Progenitor cell of endocrine pancreas (in vitro differentiated cells): ENCODE measurements at regions not wholly inside any gene's neighbourhood (a gene's known extent, or its start where the extent isn't known, plus 50 kb on each side); places are given as distances from the start of the nearest gene placed in this dataset.
"Not testable (repeated sequence)": the region's sequence is repeated elsewhere in the genome, so short reads cannot be mapped to it uniquely, and the experiment has no call there.

Experiments used
- DNase-seq: peaks from one replicate; pipeline ENCODE4 v3.0.0; 2021; ENCODE audit warnings: low spot score; ENCODE audit not compliant: unreplicated experiment
- H3K27ac Mint-ChIP-seq: 2 replicates; pipeline ENCODE4 v1.8.0; 2021; ENCODE audit warnings: mild to moderate bottlenecking, moderate library complexity, mixed read lengths
- H3K27me3 Mint-ChIP-seq: 2 replicates; pipeline ENCODE4 v1.8.0; 2021; ENCODE audit warnings: mixed read lengths
- H3K36me3 Mint-ChIP-seq: 2 replicates; pipeline ENCODE4 v1.8.0; 2022; ENCODE audit warnings: mixed read lengths; ENCODE audit not compliant: insufficient read depth
- H3K4me1 Mint-ChIP-seq: 2 replicates; pipeline ENCODE4 v1.8.0; 2021; ENCODE audit warnings: low read depth, mixed read lengths
- H3K4me3 Mint-ChIP-seq: 2 replicates; pipeline ENCODE4 v1.8.0; 2021; ENCODE audit warnings: low read depth, mild to moderate bottlenecking, moderate library complexity, mixed read lengths
- H3K9me3 Mint-ChIP-seq: 2 replicates; pipeline ENCODE4 v1.8.0; 2021; ENCODE audit warnings: low read depth, mixed read lengths
- TF ChIP-seq, protein P1 (sequence below): fragments of 200-600 bp; sonication (generic); IDR thresholded peaks from one replicate; pipeline ENCODE4 v1.5.0; 2021; ENCODE audit warnings: antibody characterized with exemption, mild to moderate bottlenecking; ENCODE audit not compliant: unreplicated experiment

DNA sequence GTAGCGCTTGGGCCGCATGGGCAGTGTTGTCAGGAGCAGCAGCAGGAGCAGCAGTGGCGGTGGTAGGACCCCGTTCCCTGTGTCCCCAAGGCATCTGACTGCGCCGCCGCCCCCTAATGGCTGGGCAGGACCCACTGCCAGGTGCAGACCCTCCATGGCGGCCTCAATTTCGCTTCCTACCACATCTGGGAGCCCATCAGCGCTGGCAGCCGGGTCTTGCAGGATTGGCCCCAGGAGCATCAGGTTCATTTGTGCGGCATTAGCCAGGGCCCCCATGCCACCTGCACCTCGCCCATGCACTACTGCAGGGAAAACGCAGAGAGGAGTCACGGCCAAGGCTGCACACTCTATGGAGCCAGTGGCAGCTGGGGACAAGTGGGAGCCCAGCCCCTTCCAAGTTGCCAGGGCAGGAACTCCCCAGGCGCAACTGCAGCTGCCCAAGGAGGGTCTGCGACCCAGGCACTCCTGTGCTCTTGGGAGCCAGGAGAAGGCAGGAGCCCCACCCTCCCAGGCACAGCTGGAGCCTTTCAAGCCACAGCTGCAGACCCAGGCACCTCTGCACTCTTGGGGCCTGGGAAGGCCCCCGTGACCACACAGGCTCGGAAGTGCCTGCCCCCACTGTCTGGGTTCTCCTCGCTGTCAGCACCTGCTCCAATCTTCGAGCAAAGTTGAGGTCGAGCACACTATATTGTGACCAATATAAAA, 594.2 kb downstream of the KCNJ18 start:
- DNase-seq, result no peak
- H3K36me3 Mint-ChIP-seq, result no peaks in the 10 kb centered on the region

DNA sequence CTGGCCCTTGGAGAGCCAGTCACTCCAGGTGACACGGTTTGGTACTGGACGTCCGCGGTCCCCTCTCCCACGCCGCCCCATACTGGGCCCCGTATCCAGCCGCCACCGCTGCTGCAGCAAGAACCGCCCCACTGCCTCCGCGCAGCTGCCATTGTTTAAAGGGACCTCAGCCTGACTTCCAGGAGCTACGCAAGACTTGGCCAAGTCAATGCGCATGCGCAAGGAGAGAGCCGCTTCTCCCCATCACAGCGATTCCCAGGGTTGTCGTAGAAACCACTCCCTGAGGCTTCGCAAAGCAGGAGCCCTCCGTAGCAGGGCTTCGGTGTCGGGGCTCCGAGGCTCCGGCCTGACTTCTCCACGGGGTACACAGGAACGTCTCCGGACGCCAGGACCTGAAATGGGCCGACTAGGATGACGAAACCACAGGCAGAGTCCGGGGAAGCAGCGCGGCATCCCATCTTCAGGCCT, 606.2 kb downstream of the KCNJ18 start:
- H3K36me3 Mint-ChIP-seq, H3K4me3 Mint-ChIP-seq, H3K27ac Mint-ChIP-seq, H3K4me1 Mint-ChIP-seq, DNase-seq, H3K27me3 Mint-ChIP-seq: not testable (repeated sequence)
- H3K9me3 Mint-ChIP-seq, result peaks cover 30% of the 10 kb centered on the region

More for the DNA sequence above, 594.2 kb downstream of the KCNJ18 start:
- no peaks in the 10 kb centered on the region for H3K27me3 Mint-ChIP-seq
- H3K27ac Mint-ChIP-seq, result no peak overlapping the region
- H3K9me3 Mint-ChIP-seq, result peaks cover 16% of the 10 kb centered on the region
- H3K4me3 Mint-ChIP-seq, result no peak overlapping the region
- H3K4me1 Mint-ChIP-seq, result no peaks in the 10 kb centered on the region
- TF ChIP-seq, protein P1, sequence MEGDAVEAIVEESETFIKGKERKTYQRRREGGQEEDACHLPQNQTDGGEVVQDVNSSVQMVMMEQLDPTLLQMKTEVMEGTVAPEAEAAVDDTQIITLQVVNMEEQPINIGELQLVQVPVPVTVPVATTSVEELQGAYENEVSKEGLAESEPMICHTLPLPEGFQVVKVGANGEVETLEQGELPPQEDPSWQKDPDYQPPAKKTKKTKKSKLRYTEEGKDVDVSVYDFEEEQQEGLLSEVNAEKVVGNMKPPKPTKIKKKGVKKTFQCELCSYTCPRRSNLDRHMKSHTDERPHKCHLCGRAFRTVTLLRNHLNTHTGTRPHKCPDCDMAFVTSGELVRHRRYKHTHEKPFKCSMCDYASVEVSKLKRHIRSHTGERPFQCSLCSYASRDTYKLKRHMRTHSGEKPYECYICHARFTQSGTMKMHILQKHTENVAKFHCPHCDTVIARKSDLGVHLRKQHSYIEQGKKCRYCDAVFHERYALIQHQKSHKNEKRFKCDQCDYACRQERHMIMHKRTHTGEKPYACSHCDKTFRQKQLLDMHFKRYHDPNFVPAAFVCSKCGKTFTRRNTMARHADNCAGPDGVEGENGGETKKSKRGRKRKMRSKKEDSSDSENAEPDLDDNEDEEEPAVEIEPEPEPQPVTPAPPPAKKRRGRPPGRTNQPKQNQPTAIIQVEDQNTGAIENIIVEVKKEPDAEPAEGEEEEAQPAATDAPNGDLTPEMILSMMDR, result no peak

DNA sequence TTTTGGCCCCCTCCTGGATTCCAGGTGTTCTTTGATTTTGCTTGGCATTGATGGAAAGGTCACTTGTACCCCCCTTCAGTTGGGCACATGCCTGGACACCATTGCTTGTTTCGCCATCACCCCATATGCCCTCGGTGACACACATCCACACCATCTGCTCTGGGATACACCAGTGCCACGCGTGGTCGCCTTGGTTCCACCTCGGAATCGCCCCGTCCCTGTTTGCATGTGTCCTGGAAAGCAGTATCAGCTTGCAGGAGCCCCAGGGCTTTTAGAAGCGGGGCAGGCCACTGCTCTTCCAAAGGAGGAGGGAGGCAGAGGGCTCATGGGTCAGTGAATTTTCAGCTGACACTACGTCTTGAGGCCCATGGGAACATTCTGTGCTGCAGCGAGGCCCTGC, 607.9 kb downstream of the KCNJ18 start:
- no peak for DNase-seq
- Mint-ChIP-seq H3K9me3 (peaks cover 33% of the 10 kb centered on the region), H3K36me3 (no peaks in the 10 kb centered on the region), H3K27ac (no peak overlapping the region), H3K4me3 (no peak overlapping the region), H3K4me1 (no peaks in the 10 kb centered on the region), H3K27me3 (no peaks in the 10 kb centered on the region)
- TF ChIP-seq, protein P1, result no peak

DNA sequence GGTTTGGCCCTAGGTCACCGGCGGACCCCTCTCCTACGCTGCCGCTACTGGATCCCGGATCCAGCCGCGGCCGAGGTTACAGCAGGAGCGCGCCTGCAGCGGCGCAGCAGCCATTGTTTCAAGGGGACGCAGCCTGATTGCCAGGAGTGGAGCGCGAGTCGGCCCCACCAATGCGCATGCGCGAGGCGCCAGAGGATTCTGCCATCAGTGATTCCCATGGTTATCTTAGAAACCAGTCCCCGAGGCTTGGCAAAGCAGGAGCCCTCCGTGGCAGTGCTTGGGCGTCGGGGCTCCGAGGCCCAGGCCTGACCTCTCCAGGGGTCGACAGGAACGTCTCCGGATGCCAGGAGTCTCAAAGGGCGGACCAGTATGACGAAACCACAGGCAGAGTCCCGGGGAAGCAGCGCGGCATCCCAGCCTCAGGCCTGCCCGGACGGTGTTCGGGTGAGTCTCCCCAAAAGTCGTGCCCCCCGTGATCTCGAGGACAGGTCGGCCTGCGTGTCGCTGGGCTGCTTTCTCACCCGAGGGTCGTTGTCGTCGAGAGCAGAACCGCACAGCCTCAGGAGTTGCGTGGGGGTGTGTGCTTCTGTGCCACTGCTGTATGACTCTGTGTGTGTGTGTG, 608.5 kb downstream of the KCNJ18 start:
- Mint-ChIP-seq H3K27me3 (no peaks in the 10 kb centered on the region), H3K4me1 (no peaks in the 10 kb centered on the region), H3K4me3 (no peak overlapping the region), H3K36me3 (peaks cover 2% of the 10 kb centered on the region), H3K27ac (no peak overlapping the region), H3K9me3 (peaks cover 36% of the 10 kb centered on the region)
- DNase-seq, result no peak
- TF ChIP-seq, protein P1, result no peak

DNA sequence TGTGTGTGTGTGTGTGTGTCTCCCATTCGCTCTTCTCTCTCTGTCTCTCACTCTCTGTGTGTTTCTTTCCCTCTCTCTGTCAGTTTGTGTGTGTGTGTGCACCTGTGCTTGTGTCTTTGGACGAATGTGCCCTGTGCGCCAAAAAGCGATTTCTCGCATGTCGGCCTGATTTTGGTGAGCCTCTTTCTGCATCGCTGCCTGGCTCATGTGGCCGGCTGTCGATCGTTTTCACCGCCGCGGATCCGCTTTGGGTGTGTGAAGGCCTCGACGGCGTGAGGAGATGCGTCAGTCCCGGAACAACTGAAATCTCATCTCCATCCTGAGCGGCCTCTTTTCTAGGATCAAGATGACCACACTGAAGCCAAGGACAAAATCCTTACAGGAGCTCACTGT, 609.0 kb downstream of the KCNJ18 start:
- Mint-ChIP-seq H3K9me3 (peaks cover 34% of the 10 kb centered on the region), H3K4me3 (no peak overlapping the region), H3K27ac (no peak overlapping the region), H3K4me1 (no peaks in the 10 kb centered on the region), H3K27me3 (no peaks in the 10 kb centered on the region), H3K36me3 (peaks cover 2% of the 10 kb centered on the region)
- TF ChIP-seq, protein P1, result no peak
- no peak for DNase-seq

DNA sequence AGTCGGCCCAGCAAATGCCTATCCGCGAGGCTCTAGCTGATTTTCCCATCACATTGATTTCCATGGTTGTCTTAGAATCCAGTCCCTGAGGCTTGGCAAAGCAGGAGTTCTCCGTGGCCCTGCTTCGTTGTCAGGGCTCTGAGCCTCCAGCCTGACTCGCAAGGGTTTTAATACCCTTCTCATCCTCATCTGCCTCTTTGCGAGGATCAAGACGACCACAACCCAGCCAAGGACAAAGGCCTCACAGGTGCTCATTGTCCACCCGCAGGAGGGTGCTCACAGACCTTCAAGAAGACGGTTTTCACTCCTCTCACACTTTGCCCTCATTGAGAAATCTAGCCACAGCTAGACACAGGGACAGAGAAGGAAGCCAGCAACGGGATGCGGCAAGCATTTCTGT, 610.8 kb downstream of the KCNJ18 start:
- Mint-ChIP-seq H3K9me3 (peaks cover 42% of the 10 kb centered on the region), H3K4me3 (no peak overlapping the region), H3K27ac (no peak overlapping the region), H3K4me1 (no peaks in the 10 kb centered on the region), H3K36me3 (peaks cover 2% of the 10 kb centered on the region), H3K27me3 (no peaks in the 10 kb centered on the region)
- TF ChIP-seq, protein P1, result no peak
- no peak for DNase-seq
